ENCODE measurements at regions not wholly inside any gene's neighbourhood (a gene's known extent, or its start where the extent isn't known, plus 50 kb on each side); places are given as distances from the start of the nearest gene placed in this dataset.

- WGBS, 2 donors, result 85 to 95% methylated on average over 5 of the region's 5 CpGs
- no peak overlapping the region for H3K27ac ChIP-seq
- intact Hi-C loops (cut with DNase I; ENCODE audit: low total_unique reads), result no loop called here
Observed at GRCh38 chr4:83213640-83214039, 71.0 kb downstream of the COQ2 start.

GRCh38 chr4:83212041-83212851, 72.4 kb downstream of the COQ2 start:
- no peak for TF ChIP-seq POLR2A (IDR thresholded peaks at IDR 0.05)
- TF ChIP-seq CTCF (IDR thresholded peaks at IDR 0.05), result no peak
- no peaks in the 10 kb centered on the region for H3K27me3 ChIP-seq
- no peaks in the 10 kb centered on the region for H3K36me3 ChIP-seq (ENCODE audit: low read depth, missing control alignments)
- no peaks in the 10 kb centered on the region for H3K4me1 ChIP-seq
- no peak overlapping the region for H3K4me3 ChIP-seq
- intact Hi-C loops (cut with DNase I; ENCODE audit: low total_unique reads), result no loop called here
- no peak overlapping the region for H3K27ac ChIP-seq
- WGBS, 2 donors, result 70 to 74% methylated on average over 9 of the region's 9 CpGs
- H3K9me3 ChIP-seq, result no peaks in the 10 kb centered on the region
- no peak for DNase-seq

More at GRCh38 chr4:83213640-83214039, 71.0 kb downstream of the COQ2 start:
- TF ChIP-seq CTCF (IDR thresholded peaks at IDR 0.05) (no peak), POLR2A (IDR thresholded peaks at IDR 0.05) (no peak)
- H3K36me3 ChIP-seq (ENCODE audit: low read depth, missing control alignments), result no peaks in the 10 kb centered on the region
- no peak overlapping the region for H3K4me3 ChIP-seq
- H3K9me3 ChIP-seq, result no peaks in the 10 kb centered on the region
- H3K27me3 ChIP-seq, result no peaks in the 10 kb centered on the region
- H3K4me1 ChIP-seq, result no peaks in the 10 kb centered on the region
- no peak for DNase-seq

- TF ChIP-seq CTCF (IDR thresholded peaks at IDR 0.05) (no peak), POLR2A (IDR thresholded peaks at IDR 0.05) (no peak)
Observed at GRCh38 chr4:83209419-83209818, 75.2 kb downstream of the COQ2 start.

GRCh38 chr4:83208371-83209365, 75.9 kb downstream of the COQ2 start:
- intact Hi-C loops (cut with DNase I; ENCODE audit: low total_unique reads), result no loop called here
- no peak for DNase-seq
- TF ChIP-seq CTCF (IDR thresholded peaks at IDR 0.05), result no peak
- no peak for TF ChIP-seq POLR2A (IDR thresholded peaks at IDR 0.05)
- no peaks in the 10 kb centered on the region for H3K9me3 ChIP-seq
- no peaks in the 10 kb centered on the region for H3K36me3 ChIP-seq (ENCODE audit: low read depth, missing control alignments)
- no peak overlapping the region for H3K27ac ChIP-seq
- 91 to 99% methylated on average over 4 of the region's 4 CpGs for WGBS, 2 donors
- H3K4me3 ChIP-seq, result no peak overlapping the region
- no peaks in the 10 kb centered on the region for H3K27me3 ChIP-seq
- H3K4me1 ChIP-seq, result no peaks in the 10 kb centered on the region

More at GRCh38 chr4:83209419-83209818, 75.2 kb downstream of the COQ2 start:
- no peak overlapping the region for H3K4me3 ChIP-seq
- H3K36me3 ChIP-seq (ENCODE audit: low read depth, missing control alignments), result no peaks in the 10 kb centered on the region
- H3K27ac ChIP-seq, result no peak overlapping the region
- H3K27me3 ChIP-seq, result no peaks in the 10 kb centered on the region
- no peaks in the 10 kb centered on the region for H3K4me1 ChIP-seq
- WGBS, 2 donors, result 66 to 75% methylated on average over 4 of the region's 4 CpGs
- DNase-seq, result no peak
- intact Hi-C loops (cut with DNase I; ENCODE audit: low total_unique reads), result no loop called here
- H3K9me3 ChIP-seq, result no peaks in the 10 kb centered on the region

Measured in testis (tissue), 2 donors.